Left renal cortex interstitium (tissue), 4 donors: ENCODE measurements at regions not wholly inside any gene's neighbourhood (a gene's known extent, or its start where the extent isn't known, plus 50 kb on each side); places are given as distances from the start of the nearest gene placed in this dataset.
"Not testable (repeated sequence)": the region's sequence is repeated elsewhere in the genome, so short reads cannot be mapped to it uniquely, and the experiment has no call there.

Source experiments
- DNase-seq, 4 donors: peaks; one replicate each; pipeline ENCODE4 v3.0.0-alpha.2; 2013; ENCODE audit warnings: low read depth in 4 of 4, low spot score in 2 of 4, missing footprints in 1 of 4

DNA sequence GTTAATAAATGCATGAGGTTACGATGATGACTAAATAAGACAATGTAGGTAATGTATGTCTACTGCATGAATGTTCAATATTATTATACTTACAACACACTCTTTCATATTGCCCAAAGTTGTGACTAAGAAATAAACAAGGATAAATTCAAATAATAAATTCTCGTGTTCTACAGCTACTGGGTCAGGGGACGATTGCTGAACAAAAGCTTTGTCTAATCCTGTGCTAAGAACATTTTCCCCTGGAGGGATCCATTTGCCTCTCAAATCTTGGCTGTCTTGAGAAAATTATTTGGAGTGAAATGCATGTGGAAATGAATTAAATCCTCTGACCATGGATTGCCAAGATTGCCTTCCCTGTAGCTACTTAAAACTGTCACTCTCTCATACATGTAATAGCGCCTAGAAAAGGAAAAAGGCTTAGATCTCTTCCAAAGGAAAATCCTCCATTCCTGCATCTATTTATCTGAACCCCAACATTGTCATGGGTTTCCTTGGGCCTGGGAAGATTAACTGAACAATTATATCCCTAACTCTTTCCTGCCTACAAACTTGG is 893.8 kb upstream of the ACO1 start:
- DNase-seq = no peak

GRCh38 chr9:31492229-31492628 is 892.2 kb upstream of the ACO1 start:
- peak; percentile 32 to 58 (median 36) for DNase-seq

DNA sequence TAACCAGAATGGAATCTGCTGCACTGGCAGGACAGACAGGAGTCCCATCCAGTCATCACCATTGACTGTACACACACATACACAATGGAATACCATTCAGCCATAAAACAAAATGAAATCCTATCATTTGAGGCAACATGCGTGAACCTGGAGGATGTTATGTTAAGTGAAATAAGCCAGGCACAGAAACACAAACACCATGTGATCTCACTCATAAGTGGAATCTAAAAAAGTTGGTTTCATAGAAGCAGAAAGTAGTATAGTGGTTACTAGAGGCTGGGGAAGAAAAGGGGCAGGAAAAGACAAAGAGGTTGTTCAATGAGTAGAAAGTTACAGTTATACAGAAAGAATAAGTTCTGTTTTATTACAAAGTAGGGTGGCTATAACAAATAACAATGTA is 884.0 kb upstream of the ACO1 start:
- DNase-seq = no peak

- DNase-seq = no peak
Observed at GRCh38 chr9:31519011-31519410, 865.4 kb upstream of the ACO1 start.

- no peak for DNase-seq
Observed at GRCh38 chr9:31519424-31519823, 865.0 kb upstream of the ACO1 start.

DNA sequence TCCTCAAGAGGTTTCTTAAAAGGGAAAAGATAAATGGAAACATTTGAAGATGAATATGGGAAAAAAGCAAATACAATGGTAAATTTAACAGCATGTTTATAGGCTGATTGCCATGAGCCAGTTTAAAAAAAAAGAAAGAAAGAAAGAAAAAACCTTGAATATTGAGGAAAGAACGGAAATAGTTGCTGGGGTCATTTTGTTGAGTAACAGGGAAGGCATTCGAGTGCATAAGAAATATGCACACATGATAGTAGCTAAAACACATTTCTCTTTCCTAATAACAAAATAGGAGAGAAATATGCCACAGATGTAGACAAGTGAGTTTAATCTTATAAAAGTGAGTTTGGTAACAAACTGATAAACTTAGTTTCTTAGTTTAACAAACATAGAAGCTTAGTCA is 864.6 kb upstream of the ACO1 start:
- no peak for DNase-seq

GRCh38 chr9:31520301-31521085 is 864.0 kb upstream of the ACO1 start:
- no peak for DNase-seq

DNA sequence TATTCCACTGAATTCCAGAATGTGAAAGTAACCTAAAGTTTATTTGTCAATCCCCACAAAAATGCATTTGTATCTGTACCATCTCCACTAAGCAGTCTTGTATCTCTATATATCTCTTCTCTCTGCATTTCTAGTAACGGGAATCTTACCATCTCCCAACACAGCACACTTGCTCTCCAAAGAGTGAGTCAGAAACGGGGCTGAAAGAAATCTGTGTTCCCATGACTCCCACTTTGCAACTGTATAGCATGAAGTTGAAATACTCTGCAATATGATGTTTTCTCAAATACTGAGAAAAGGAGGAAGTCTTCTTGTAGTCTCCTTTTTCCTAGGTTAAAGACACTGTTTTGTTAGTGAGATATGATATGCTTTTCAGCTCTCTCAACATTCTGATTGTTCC is 848.8 kb upstream of the ACO1 start:
- no peak for DNase-seq

DNA sequence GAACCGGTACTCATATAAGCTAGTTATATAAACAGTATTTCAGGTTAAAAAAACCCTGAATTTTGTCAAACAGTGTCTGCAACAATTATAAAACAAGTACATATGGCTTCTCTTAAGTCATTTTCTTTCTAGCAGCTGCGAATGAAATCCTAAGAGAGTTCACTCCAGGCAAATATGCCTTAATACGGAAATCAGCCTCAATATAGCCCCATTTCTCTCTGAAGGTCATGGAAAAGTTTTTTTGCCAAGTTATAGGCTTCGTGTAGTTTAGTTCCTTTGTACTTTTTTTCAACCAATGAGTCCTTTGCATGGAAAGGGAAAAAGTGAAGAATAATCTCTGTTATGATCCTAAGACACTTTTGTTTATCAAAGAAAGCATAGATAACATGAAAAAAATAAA is 848.0 kb upstream of the ACO1 start:
- no peak for DNase-seq

GRCh38 chr9:31541721-31542281 is 842.6 kb upstream of the ACO1 start:
- peak in 2 of 4 donors; percentile 4 to 6 for DNase-seq

DNA sequence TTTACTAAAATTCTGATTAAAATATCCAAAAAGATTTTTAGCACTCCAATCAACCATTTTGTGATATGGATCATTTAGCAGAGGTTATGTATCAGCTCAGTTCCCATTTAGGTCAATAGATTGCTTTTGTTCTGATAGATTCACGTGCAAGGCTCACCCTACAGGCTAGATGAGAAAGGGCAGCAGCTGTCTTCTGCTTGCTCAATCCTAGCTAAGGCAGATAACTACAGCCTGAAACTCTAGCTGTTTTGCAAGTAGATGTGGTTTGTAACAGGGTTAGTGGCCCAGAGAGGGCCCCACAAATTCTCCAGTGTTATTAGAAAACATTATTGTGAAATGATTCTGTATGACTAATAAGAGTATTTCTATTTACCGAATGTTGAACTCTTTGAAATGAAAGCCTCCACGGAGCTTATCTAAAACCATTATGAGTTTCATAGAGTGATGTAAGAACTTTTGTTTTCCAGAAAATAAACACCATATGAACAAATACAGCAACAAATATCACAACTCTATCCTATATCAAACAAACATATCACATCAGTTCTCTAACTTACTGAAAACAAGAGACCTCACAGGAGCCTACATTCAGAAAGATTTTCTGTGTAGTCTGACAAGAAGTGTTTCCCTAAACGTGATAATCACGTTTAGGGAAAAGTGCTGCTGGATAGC is 841.9 kb upstream of the ACO1 start:
- DNase-seq = no peak

DNA sequence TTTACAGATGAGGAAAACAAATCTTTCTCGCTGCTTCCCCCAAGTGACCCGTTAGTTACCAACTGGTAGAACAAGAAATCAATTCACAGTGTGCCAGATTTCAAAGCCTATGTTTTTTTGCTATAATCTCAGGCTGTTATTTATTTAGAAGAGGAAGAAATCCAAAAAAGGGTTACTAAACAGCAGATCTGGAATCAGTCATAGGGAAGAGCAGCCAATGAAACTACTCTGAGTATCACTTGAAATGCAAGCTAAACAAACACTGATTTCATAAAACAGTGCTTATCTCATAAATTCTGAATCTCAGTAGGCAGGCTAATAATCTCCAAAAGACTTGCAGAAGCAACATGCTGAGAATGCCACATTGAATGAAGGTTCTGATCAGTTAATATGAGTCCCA is 829.5 kb upstream of the ACO1 start:
- DNase-seq = no peak

GRCh38 chr9:31556667-31557463 is 827.6 kb upstream of the ACO1 start:
- DNase-seq = no peak

DNA sequence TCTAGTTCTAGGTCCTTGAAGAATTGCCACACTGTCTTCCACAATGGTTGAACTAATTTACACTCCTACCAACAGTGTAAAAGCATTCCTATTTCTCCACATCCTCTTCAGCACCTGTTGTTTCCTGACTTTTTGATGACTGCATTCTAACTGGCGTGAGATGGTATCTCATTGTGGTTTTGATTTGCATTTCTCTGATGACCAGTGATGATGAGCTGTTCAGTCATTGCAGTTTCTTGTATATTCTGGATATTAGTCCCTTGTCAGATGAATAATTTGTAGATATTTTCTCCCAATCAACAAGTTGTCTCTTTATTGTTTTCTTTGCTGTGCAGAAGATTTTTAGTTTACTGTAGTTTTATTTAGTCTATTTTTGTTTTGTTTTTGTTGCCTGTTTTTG is 812.3 kb upstream of the ACO1 start:
- DNase-seq = not testable (repeated sequence)

DNA sequence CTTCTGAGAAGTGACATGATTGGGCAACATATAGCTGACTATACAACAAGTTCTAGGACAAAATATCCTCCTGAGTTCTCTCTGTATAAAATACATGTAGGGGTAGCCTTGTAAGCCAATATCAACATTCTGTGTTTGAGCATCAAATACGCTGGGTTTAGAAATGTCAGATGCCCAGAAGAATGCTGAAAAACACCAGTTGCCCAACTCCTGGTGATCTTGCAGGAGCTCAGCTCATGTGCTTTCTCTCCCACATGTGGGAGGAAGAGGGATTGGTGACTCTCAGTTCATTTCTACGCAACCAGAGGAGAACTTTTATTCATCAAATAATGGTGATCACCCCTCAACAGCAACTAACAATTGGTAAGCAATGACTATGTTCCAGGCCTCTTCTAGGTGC is 810.9 kb upstream of the ACO1 start:
- DNase-seq = no peak

DNA sequence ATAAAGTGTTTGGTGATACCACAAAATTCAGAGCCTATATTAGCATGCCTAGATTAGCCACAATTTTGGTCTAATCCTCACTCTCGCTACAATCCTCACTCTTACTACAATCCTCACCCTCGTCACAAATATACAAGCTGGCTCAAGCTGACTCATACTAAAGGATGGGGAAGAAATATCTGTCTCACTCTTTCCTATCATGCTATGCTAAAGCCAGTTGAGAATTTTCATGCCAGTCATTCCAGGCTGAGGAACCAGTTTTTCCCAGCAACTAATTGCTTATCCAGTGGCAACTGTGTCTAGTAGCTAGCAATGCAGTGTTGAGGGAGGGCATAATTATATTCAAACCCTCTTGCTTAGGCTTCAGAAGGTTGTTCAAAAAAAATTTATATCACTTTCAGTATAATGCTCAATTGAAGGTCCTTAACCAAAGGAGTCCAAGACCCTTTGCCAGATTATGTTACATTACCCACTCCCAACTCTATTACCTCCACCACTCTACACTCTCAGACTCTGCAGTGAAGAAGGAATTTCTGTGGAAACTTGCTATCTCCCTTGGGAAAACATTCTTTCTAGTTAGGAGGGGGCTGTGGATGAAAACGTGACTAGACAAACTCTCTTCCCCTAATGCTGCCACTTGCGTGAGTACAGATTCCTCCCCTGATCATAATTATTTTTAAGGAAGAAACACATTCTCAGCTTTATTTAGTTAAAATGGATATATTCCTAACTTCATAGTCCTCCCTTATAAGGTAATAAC is 810.3 kb upstream of the ACO1 start:
- DNase-seq = no peak

DNA sequence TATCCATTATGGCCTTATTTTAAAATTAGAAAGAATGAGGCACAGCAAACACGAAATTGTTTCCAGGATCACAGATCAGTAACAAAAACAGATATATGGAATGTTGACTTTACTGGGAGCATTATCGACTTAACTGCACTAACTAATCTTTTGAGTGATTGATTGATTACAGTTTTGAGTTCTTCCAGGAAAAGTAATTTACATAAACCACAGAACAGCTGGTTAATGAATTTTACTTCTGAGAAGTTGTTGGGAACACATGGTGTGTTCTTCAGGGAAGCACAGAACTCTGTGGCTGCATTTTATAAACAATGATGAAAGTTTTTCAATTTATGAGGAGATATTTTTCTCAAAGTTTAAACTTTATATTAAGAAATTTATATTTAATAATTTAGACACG is 802.4 kb upstream of the ACO1 start:
- no peak for DNase-seq

GRCh38 chr9:31582561-31582960 is 801.9 kb upstream of the ACO1 start:
- no peak for DNase-seq

DNA sequence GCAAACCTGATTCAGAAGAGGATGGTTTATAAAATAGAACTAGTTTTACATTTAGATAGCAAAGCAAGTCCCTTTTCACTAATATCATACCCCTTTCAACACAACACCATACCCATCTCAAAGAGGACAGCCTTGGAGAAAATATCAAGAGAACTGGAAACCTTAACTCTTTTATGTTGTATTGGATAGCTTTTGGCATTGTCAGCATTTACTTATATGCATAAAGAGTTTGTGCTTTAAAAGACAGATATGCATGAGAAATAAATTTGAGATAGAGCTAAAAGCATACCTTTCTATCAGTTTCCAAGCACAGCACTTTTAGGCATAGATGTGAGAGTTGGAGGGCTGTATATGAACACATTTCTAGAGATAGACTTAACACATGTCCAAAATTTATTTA is 799.3 kb upstream of the ACO1 start:
- DNase-seq = no peak

GRCh38 chr9:31587146-31587545 is 797.3 kb upstream of the ACO1 start:
- no peak for DNase-seq
